ENCODE measurements at regions not wholly inside any gene's neighbourhood (a gene's known extent, or its start where the extent isn't known, plus 50 kb on each side); places are given as distances from the start of the nearest gene placed in this dataset.

GRCh38 chr5:124398460-124398859, 348.0 kb downstream of the ZNF608 start:
- no peak for TF ChIP-seq CTCF (IDR thresholded peaks at IDR 0.05; ENCODE audit: control extremely low read depth in 1 of 3, insufficient read depth in 1 of 3, low read depth in 1 of 3, low read length in 3 of 3)
- TF ChIP-seq CHD2 (IDR thresholded peaks at IDR 0.05; ENCODE audit: low read length) = no peak
- TF ChIP-seq POU5F1 (IDR thresholded peaks at IDR 0.05; ENCODE audit: low read depth, low read length) = no peak
- TF ChIP-seq TAF1 (IDR thresholded peaks at IDR 0.05; ENCODE audit: low read depth, low read length) = no peak
- no peak for TF ChIP-seq SIX5 (IDR thresholded peaks at IDR 0.05; ENCODE audit: low read depth, low read length)
- TF ChIP-seq, protein P1, sequence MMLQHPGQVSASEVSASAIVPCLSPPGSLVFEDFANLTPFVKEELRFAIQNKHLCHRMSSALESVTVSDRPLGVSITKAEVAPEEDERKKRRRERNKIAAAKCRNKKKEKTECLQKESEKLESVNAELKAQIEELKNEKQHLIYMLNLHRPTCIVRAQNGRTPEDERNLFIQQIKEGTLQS (IDR thresholded peaks at IDR 0.05; ENCODE audit: insufficient read depth, low read depth, low read length) = no peak
- TF ChIP-seq JUN (IDR thresholded peaks at IDR 0.05; ENCODE audit: low read depth, low read length) = no peak
- TF ChIP-seq MAX (IDR thresholded peaks at IDR 0.05) = no peak
- no peak for TF ChIP-seq CBX8 (IDR thresholded peaks at IDR 0.05; ENCODE audit: borderline replicate concordance, low read depth, low read length)
- TF ChIP-seq GTF2F1 (IDR thresholded peaks at IDR 0.05; ENCODE audit: borderline replicate concordance, low read depth, low read length) = no peak
- TF ChIP-seq POLR2AphosphoS5 (IDR thresholded peaks at IDR 0.05; ENCODE audit: low read depth, low read length) = no peak

Measured in H1 (cell line).